ENCODE measurements at regions not wholly inside any gene's neighbourhood (a gene's known extent, or its start where the extent isn't known, plus 50 kb on each side); places are given as distances from the start of the nearest gene placed in this dataset.

DNA sequence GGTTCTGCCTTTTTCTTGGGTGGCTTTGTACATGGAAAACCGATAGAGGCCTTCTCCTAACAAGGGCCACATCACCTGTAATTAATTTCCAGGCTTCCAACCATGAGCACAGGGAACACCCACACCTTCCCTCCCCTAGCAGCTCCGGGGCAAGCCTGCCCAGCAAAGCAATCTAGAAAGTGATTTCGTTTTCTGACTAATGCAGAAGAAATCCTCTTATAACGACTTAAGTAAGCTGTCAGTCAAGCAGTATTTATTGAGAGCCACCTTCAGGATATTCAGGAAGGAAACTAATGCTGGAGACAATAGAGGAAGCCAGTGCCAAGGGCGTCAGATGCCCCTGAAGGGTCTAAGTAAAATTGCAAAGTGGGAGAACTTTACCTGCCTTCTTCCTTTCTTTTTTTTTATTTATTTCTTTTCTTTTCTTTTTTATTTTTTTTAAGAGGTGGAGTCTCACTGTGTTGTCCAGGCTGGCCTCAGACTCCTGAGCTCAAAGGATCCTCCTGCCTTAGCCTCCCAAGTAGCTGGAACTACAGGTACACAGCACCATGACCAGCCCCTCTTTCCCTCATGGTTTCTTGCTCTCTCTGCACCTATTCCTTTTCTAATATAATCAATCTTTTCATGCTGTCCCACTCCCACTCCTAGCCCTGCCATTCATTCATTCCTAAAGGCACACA lies 67.5 kb upstream of the MBOAT1 start:
- TF ChIP-seq POLR2A (IDR thresholded peaks at IDR 0.05; ENCODE audit: low read depth) (no peak), EP300 (IDR thresholded peaks at IDR 0.05) (no peak)

All from esophagus muscularis mucosa (tissue), 2 donors.